Stimulated activated CD8-positive, alpha-beta memory T cell treated with anti-CD3 and anti-CD28 coated beads, Interleukin-12 subunit alpha, Interleukin-12 subunit beta, amount 100 ng/mL, for 1 hour (primary cell): ENCODE measurements at regions not wholly inside any gene's neighbourhood (a gene's known extent, or its start where the extent isn't known, plus 50 kb on each side); places are given as distances from the start of the nearest gene placed in this dataset.
"Not testable (repeated sequence)": the region's sequence is repeated elsewhere in the genome, so short reads cannot be mapped to it uniquely, and the experiment has no call there.

ENCODE experiments used
- DNase-seq: peaks from one replicate; pipeline ENCODE4 v3.0.0-alpha.2; 2020; ENCODE audit warnings: low read depth

DNA sequence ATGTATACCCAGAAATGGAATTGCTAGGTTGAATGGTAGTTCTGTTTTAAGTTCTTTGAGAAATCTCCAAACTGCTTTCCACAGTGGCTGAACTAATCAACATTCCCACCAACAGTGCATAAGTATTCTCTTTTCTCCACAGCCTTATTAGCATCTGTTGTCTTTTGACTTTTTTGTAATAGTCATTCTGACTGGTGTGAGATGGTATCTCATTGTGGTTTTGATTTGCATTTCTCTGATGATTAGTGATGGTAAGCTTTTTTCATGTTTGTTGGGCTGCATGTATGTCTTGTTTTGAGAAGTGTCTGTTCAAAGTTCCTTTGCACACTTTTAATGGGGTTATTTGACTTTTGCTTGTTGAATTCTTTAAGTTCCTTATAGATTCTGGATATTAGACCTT, 52.4 kb upstream of the EHHADH start:
- DNase-seq = not testable (repeated sequence)

DNA sequence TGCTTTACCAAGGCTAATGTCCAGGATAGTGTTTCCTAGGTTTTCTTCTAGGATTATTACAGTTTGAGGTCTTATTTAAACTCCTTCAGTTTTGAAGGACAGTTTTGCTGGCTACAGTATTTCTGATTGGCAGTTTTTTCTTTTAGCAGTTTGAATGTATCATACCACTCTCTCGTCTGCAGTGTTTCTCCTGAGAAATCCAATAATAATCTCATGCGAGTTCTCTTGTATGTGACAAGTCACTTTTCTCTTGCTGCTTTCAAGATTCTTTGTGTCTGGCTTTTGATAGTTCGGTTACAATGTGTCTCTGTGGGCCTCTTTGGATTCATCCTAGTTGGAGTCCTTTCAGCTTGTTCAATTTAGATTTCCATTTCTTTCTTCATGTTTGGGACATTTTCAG, 53.0 kb upstream of the EHHADH start:
- DNase-seq = no peak

DNA sequence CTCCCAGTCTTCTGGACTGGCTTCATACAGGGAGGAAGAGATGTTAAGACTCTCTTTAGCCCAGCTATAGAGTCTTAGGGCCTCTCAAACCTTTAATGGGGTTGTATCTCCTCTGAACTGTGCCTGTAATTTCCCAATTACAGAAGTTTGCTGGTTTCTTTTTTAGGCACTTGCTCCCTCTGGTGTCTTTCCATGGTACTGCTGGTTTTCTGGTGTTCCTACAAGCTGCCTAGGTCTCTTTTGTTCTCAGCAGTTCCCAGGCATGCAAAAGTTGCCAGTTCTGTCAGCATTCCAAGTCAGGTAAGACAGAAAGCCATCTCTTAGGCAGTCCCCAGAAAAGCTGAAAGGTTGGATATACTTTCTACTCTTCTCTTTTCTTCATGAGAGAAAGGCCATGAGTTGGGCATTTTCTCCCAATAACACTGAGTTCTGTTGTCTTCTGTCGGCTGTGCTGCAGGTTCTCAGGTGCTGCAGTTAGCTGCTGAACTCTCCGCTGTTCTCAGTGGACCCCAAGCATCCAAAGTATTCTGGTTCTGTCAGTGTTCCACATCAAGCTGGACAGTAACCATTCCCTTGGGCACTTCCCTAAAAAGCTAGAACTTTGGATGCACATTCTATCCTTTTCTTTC, 54.4 kb upstream of the EHHADH start:
- DNase-seq = peak; percentile 14

DNA sequence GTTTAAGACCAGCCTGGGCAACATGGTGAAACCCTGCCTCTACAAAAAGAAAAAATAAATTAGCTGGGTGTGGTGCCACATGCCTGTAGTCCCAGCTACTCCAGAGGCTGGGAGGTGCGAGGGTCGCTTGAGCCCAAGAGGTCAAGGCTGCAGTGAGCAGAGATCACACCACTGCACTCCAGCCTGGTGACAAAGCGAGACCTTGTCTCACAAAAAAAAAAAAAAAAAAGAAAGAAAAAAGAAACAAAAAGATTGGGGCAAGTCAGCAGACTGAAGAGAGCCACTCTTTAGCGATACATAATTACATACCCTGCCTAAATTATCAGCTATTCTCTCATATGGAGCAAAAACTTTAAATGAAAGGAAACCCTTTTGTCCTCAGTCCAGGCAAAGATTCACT, 53.6 kb upstream of the MAP3K13 start:
- no peak for DNase-seq

DNA sequence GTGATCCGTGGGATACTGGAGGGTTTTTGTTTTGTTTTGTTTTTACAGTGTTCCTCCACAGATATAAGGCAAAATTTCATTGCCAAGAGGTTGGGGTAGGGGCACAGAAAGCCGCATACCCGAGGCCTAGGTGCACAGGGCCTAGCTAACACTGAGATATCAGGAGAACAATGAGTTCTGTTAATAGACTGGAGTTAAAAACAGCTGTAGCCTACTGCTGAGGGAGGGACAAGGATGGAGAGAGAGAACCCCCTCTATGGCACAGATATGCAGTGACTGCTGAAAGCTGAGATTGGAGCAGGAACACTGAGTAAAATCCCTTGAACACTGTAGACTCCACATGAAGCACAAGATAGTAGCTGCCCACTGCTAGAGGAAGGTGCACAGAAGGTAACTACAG, 53.1 kb upstream of the MAP3K13 start:
- no peak for DNase-seq

DNA sequence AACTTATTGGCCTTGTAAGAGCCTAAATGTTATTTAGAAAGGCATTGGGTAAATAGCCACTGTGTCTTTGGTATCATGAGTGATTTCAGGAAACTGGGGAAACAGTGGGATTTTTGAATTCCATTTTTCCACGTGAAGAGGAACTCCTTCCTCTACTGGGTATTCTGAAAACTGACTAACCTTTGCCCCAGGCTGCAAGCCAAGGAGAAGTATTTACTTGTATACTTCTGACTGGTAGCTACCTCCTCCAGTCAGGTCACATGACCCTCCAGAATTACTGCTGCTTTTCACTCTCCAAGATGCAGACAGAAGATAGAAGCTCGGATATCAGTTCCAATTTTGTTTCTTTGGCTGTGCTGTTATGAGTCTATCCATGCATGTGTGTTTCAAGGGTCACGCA, 50.9 kb upstream of the MAP3K13 start:
- DNase-seq = no peak
